ENCODE measurements at regions not wholly inside any gene's neighbourhood (a gene's known extent, or its start where the extent isn't known, plus 50 kb on each side); places are given as distances from the start of the nearest gene placed in this dataset.

DNA sequence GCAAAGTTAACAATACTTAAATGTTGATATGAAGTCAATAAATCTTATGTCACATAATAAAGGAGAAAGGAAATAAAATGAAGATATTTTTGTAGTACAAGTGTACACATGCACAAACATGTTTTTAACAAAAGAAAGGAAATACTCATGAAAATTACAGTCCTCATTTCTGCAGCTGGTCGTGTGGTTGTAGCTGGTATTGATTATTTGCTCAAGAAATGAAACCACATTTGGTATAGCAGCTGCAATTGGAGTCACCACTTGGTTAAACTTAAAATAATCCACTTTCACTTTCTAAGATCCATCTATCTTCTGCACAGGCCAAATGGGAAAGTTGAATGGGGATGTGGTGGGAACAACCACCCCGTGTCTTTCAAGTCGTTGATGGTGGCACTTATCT, 580.5 kb upstream of the NRXN1 start:
- TF ChIP-seq EZH2phosphoT487 (IDR thresholded peaks at IDR 0.05; ENCODE audit: borderline replicate concordance, low read length) (no peak), CTCF (IDR thresholded peaks at IDR 0.05; ENCODE audit: low read depth, low read length, poor library complexity, severe bottlenecking) (no peak)
- no peaks in the 10 kb centered on the region; the same call in 1 of the 2 replicates for H3K9me2 ChIP-seq (replicated peaks; ENCODE audit: control insufficient read depth, low read length)
- H4K20me1 ChIP-seq (ENCODE audit: control insufficient read depth, insufficient read depth, low read depth, low read length): no peaks in the 10 kb centered on the region
- H3K4me2 ChIP-seq (ENCODE audit: low read length): no peak overlapping the region
- no peaks in the 10 kb centered on the region for H3K79me2 ChIP-seq (ENCODE audit: control insufficient read depth, low read length)
- H3K36me3 ChIP-seq (ENCODE audit: control insufficient read depth, low read length): no peaks in the 10 kb centered on the region
- no peak overlapping the region for H3K4me3 ChIP-seq (ENCODE audit: low read length)
- no peaks in the 10 kb centered on the region for H3K4me1 ChIP-seq (ENCODE audit: control insufficient read depth, low read length)
- H3K27ac ChIP-seq (ENCODE audit: low read depth, low read length): no peak overlapping the region
- H3F3A ChIP-seq (ENCODE audit: control insufficient read depth, insufficient read depth): no peaks in the 10 kb centered on the region
- H3K27me3 ChIP-seq (ENCODE audit: control insufficient read depth, low read length): no peaks in the 10 kb centered on the region
- peaks cover 24% of the 10 kb centered on the region for H3K9me3 ChIP-seq (ENCODE audit: control insufficient read depth, insufficient read depth, low read length)

- no peak for TF ChIP-seq EZH2phosphoT487 (IDR thresholded peaks at IDR 0.05; ENCODE audit: borderline replicate concordance, low read length)
- TF ChIP-seq CTCF (IDR thresholded peaks at IDR 0.05; ENCODE audit: low read depth, low read length, poor library complexity, severe bottlenecking): no peak
- Histone ChIP-seq H3K36me3 (ENCODE audit: control insufficient read depth, low read length) (no peaks in the 10 kb centered on the region), H3K9me2 (replicated peaks; ENCODE audit: control insufficient read depth, low read length) (no peaks in the 10 kb centered on the region), H3K27ac (ENCODE audit: low read depth, low read length) (no peak overlapping the region), H3K4me2 (ENCODE audit: low read length) (no peak overlapping the region), H3K27me3 (ENCODE audit: control insufficient read depth, low read length) (no peaks in the 10 kb centered on the region), H3K9me3 (ENCODE audit: control insufficient read depth, insufficient read depth, low read length) (peaks cover 4% of the 10 kb centered on the region; the same call in 1 of the 2 replicates), H3K4me1 (ENCODE audit: control insufficient read depth, low read length) (peaks cover 20% of the 10 kb centered on the region), H3K79me2 (ENCODE audit: control insufficient read depth, low read length) (no peaks in the 10 kb centered on the region), H3F3A (ENCODE audit: control insufficient read depth, insufficient read depth) (peaks cover 3% of the 10 kb centered on the region; the same call in 1 of the 2 replicates), H4K20me1 (ENCODE audit: control insufficient read depth, insufficient read depth, low read depth, low read length) (no peaks in the 10 kb centered on the region), H3K4me3 (ENCODE audit: low read length) (no peak overlapping the region)
Observed at GRCh38 chr2:51601706-51602105, 569.8 kb upstream of the NRXN1 start.

GRCh38 chr2:51597086-51597485, 565.2 kb upstream of the NRXN1 start:
- peak overlapping the region; percentile 74 for H3K4me2 ChIP-seq (ENCODE audit: low read length)
- peaks cover 33% of the 10 kb centered on the region for H3K4me1 ChIP-seq (ENCODE audit: control insufficient read depth, low read length)
- H3K36me3 ChIP-seq (ENCODE audit: control insufficient read depth, low read length): no peaks in the 10 kb centered on the region
- no peaks in the 10 kb centered on the region for H3K9me2 ChIP-seq (replicated peaks; ENCODE audit: control insufficient read depth, low read length)
- H3K4me3 ChIP-seq (ENCODE audit: low read length): peak overlapping the region; percentile 48
- no peaks in the 10 kb centered on the region for H3K27me3 ChIP-seq (ENCODE audit: control insufficient read depth, low read length)
- no peaks in the 10 kb centered on the region for H3K9me3 ChIP-seq (ENCODE audit: control insufficient read depth, insufficient read depth, low read length)
- H3K79me2 ChIP-seq (ENCODE audit: control insufficient read depth, low read length): no peaks in the 10 kb centered on the region
- H3F3A ChIP-seq (ENCODE audit: control insufficient read depth, insufficient read depth): peaks cover 7% of the 10 kb centered on the region; the same call in 1 of the 2 replicates
- TF ChIP-seq EZH2phosphoT487 (IDR thresholded peaks at IDR 0.05; ENCODE audit: borderline replicate concordance, low read length): no peak
- no peak for TF ChIP-seq CTCF (IDR thresholded peaks at IDR 0.05; ENCODE audit: low read depth, low read length, poor library complexity, severe bottlenecking)
- H3K27ac ChIP-seq (ENCODE audit: low read depth, low read length): peak overlapping the region; percentile 70
- no peaks in the 10 kb centered on the region for H4K20me1 ChIP-seq (ENCODE audit: control insufficient read depth, insufficient read depth, low read depth, low read length)

Data from DOHH2 (cell line).